Mesothelial cell of epicardium (in vitro differentiated cells): ENCODE measurements at regions not wholly inside any gene's neighbourhood (a gene's known extent, or its start where the extent isn't known, plus 50 kb on each side); places are given as distances from the start of the nearest gene placed in this dataset.

Experiments
- DNase-seq, 2 experiments: peaks; one replicate each; pipeline ENCODE4 v3.0.0; 2021; ENCODE audit warnings: low spot score in 2 of 2; ENCODE audit not compliant: unreplicated experiment in 2 of 2
- H3K27ac Mint-ChIP-seq: 2 replicates; pipeline ENCODE4 v1.8.0; 2021; ENCODE audit warnings: mixed read lengths
- H3K27me3 Mint-ChIP-seq: 2 replicates; pipeline ENCODE4 v1.8.0; 2021; ENCODE audit warnings: low read depth, mixed read lengths
- H3K36me3 Mint-ChIP-seq: 2 replicates; pipeline ENCODE4 v1.8.0; 2021; ENCODE audit warnings: mixed read lengths
- H3K4me1 Mint-ChIP-seq: 2 replicates; pipeline ENCODE4 v1.8.0; 2021; ENCODE audit warnings: mixed read lengths
- H3K4me3 Mint-ChIP-seq: 2 replicates; pipeline ENCODE4 v1.8.0; 2021; ENCODE audit warnings: mild to moderate bottlenecking, moderate library complexity, mixed read lengths
- H3K9me3 Mint-ChIP-seq: 2 replicates; pipeline ENCODE4 v1.8.0; 2021; ENCODE audit warnings: mixed read lengths
- CTCF ChIP-seq: fragments of 200-600 bp; sonication (generic); IDR thresholded peaks from one replicate; pipeline ENCODE4 v1.5.0; 2021; ENCODE audit warnings: antibody characterized with exemption; ENCODE audit not compliant: unreplicated experiment

- peaks cover 45% of the 10 kb centered on the region for H3K9me3 Mint-ChIP-seq
- no peak overlapping the region for H3K27ac Mint-ChIP-seq
- no peak for TF ChIP-seq CTCF
- no peak overlapping the region for H3K4me3 Mint-ChIP-seq
- no peak for DNase-seq
- H3K36me3 Mint-ChIP-seq: peaks cover 9% of the 10 kb centered on the region
- H3K27me3 Mint-ChIP-seq: no peaks in the 10 kb centered on the region
- H3K4me1 Mint-ChIP-seq: peaks cover 4% of the 10 kb centered on the region
Measured at GRCh38 chr13:68110178-68110768, 880.1 kb upstream of the PCDH9 start.

- no peak for DNase-seq
- Mint-ChIP-seq H3K27me3 (no peaks in the 10 kb centered on the region), H3K36me3 (peaks cover 9% of the 10 kb centered on the region), H3K4me3 (no peak overlapping the region), H3K4me1 (peaks cover 4% of the 10 kb centered on the region), H3K9me3 (peaks cover 33% of the 10 kb centered on the region), H3K27ac (no peak overlapping the region)
- TF ChIP-seq CTCF: no peak
Measured at GRCh38 chr13:68107667-68108066, 877.5 kb upstream of the PCDH9 start.

- DNase-seq: no peak
- Mint-ChIP-seq H3K36me3 (peaks cover 8% of the 10 kb centered on the region), H3K4me1 (peaks cover 8% of the 10 kb centered on the region), H3K4me3 (no peak overlapping the region), H3K27me3 (no peaks in the 10 kb centered on the region), H3K9me3 (peaks cover 19% of the 10 kb centered on the region), H3K27ac (no peak overlapping the region)
- no peak for TF ChIP-seq CTCF
Measured at GRCh38 chr13:68099631-68100030, 869.5 kb upstream of the PCDH9 start.

GRCh38 chr13:68081061-68081460 is 850.9 kb upstream of the PCDH9 start:
- DNase-seq: no peak
- Mint-ChIP-seq H3K4me3 (no peak overlapping the region), H3K9me3 (peaks cover 15% of the 10 kb centered on the region), H3K4me1 (no peaks in the 10 kb centered on the region), H3K36me3 (no peaks in the 10 kb centered on the region), H3K27ac (no peak overlapping the region), H3K27me3 (no peaks in the 10 kb centered on the region)
- TF ChIP-seq CTCF: no peak

- Mint-ChIP-seq H3K27me3 (no peaks in the 10 kb centered on the region), H3K9me3 (peaks cover 5% of the 10 kb centered on the region), H3K36me3 (no peaks in the 10 kb centered on the region), H3K4me1 (no peaks in the 10 kb centered on the region), H3K27ac (no peak overlapping the region), H3K4me3 (no peak overlapping the region)
- no peak for TF ChIP-seq CTCF
- DNase-seq: no peak
Measured at GRCh38 chr13:68078874-68079273, 848.7 kb upstream of the PCDH9 start.

GRCh38 chr13:68078469-68078868 is 848.3 kb upstream of the PCDH9 start:
- H3K4me3 Mint-ChIP-seq: no peak overlapping the region

More at GRCh38 chr13:68078469-68078868, 848.3 kb upstream of the PCDH9 start:
- no peaks in the 10 kb centered on the region for H3K27me3 Mint-ChIP-seq
- no peaks in the 10 kb centered on the region for H3K36me3 Mint-ChIP-seq
- no peak for TF ChIP-seq CTCF
- DNase-seq: no peak
- peaks cover 4% of the 10 kb centered on the region for H3K9me3 Mint-ChIP-seq
- H3K27ac Mint-ChIP-seq: no peak overlapping the region
- no peaks in the 10 kb centered on the region for H3K4me1 Mint-ChIP-seq
